Endothelial cell of umbilical vein (primary cell): ENCODE measurements at regions not wholly inside any gene's neighbourhood (a gene's known extent, or its start where the extent isn't known, plus 50 kb on each side); places are given as distances from the start of the nearest gene placed in this dataset.

Experiments used
- BruUV-seq: library from RNA; stranded (reverse); fragments of 400-500 nt; replicated peaks from 2 replicates; lab custom pipeline; 2021; lab: Mats Ljungman, UMichigan
- CTCF ChIA-PET: fragments of 300-600, 350-600 bp; sonication (Branson Sonifier 250); formaldehyde crosslinking; loops from one replicate; lab custom pipeline; 2021; ENCODE audit warnings: antibody characterized with exemption, inconsistent platforms; lab: Charles Lee
- POLR2A ChIA-PET: fragments of 300-600, 350-600 bp; sonication (Branson Sonifier 250); formaldehyde crosslinking; loops from one replicate; lab custom pipeline; 2021; ENCODE audit warnings: antibody characterized with exemption, inconsistent platforms; lab: Charles Lee
- DNase-seq: peaks from one replicate; pipeline ENCODE4 v3.0.0-alpha.2; 2011; ENCODE audit warnings: low read depth, low spot score
- FAIRE-seq: peaks from 2 replicates; lab custom pipeline; 2011; peaks lifted over from hg19 to GRCh38; lab: Jason Lieb, UNC
- H2AFZ ChIP-seq: 2 replicates; pipeline ENCODE4 v1.6.0; 2012; ENCODE audit warnings: low read depth, low read length, control low read depth, inconsistent platforms
- H3K27ac ChIP-seq: 2 replicates; pipeline ENCODE4 v1.5.1; 2011; ENCODE audit warnings: low read depth, mild to moderate bottlenecking, control low read depth, low read length, moderate library complexity; ENCODE audit not compliant: insufficient read depth
- H3K27me3 ChIP-seq, 2 experiments: 2 replicates each; pipeline versions ENCODE4 v1.6.0 to v1.6.1; 2011; ENCODE audit warnings: low read length in 2 of 2, mixed read lengths in 1 of 2; ENCODE audit not compliant: control insufficient read depth in 2 of 2, insufficient read depth in 2 of 2
- H3K36me3 ChIP-seq, 2 experiments: 2 replicates in 1 of 2; 3 replicates in 1 of 2; pipeline ENCODE4 v1.5.1; 2011; ENCODE audit warnings: low read length in 2 of 2, mild to moderate bottlenecking in 1 of 2, moderate library complexity in 1 of 2; ENCODE audit not compliant: control insufficient read depth in 2 of 2, insufficient read depth in 2 of 2; ENCODE audit errors: extremely low read depth in 1 of 2
- H3K4me1 ChIP-seq: 3 replicates; pipeline ENCODE4 v1.5.1; 2011; ENCODE audit warnings: mild to moderate bottlenecking, low read length; ENCODE audit not compliant: control insufficient read depth, insufficient read depth; ENCODE audit errors: extremely low read depth
- H3K4me2 ChIP-seq: 2 replicates; pipeline ENCODE4 v1.6.1; 2011; ENCODE audit warnings: low read length, control low read depth, mixed read lengths; ENCODE audit not compliant: insufficient read depth
- H3K4me3 ChIP-seq, 3 experiments: fragments of 200-600 bp in 1 of 3; sonication (generic), shearing (Covaris generic) in 1 of 3; replicated peaks in 1 of 3; 2 replicates each; pipeline ENCODE4 v1.5.1; 2011 to 2016; ENCODE audit warnings: control low read depth in 3 of 3, low read length in 3 of 3, mild to moderate bottlenecking in 2 of 3, inconsistent platforms in 1 of 3, low read depth in 1 of 3, moderate library complexity in 1 of 3; ENCODE audit not compliant: insufficient read depth in 1 of 3
- H3K79me2 ChIP-seq: 2 replicates; pipeline ENCODE4 v1.6.0; 2012; ENCODE audit warnings: low read length, inconsistent platforms; ENCODE audit not compliant: control insufficient read depth, insufficient read depth
- H3K9ac ChIP-seq: replicated peaks from 2 replicates; pipeline ENCODE3; 2011; ENCODE audit warnings: low read length, control low read depth; ENCODE audit not compliant: insufficient read depth; ENCODE audit errors: extremely low read depth
- H3K9me1 ChIP-seq: replicated peaks from 3 replicates; pipeline ENCODE4 v1.6.0; 2011; ENCODE audit warnings: mild to moderate bottlenecking, low read length; ENCODE audit not compliant: control insufficient read depth, insufficient read depth; ENCODE audit errors: extremely low read depth
- H3K9me3 ChIP-seq: replicated peaks from 2 replicates; pipeline ENCODE4 v1.5.1; 2012; ENCODE audit warnings: low read length, inconsistent platforms; ENCODE audit not compliant: control insufficient read depth, insufficient read depth
- H4K20me1 ChIP-seq: replicated peaks from 2 replicates; pipeline ENCODE3; 2011; ENCODE audit warnings: mild to moderate bottlenecking, low read length; ENCODE audit not compliant: control insufficient read depth, insufficient read depth; ENCODE audit errors: extremely low read depth
- CTCF ChIP-seq, 2 donors: IDR thresholded peaks; 1 replicate in 1 of 2; 2 replicates in 1 of 2; pipeline ENCODE4 v1.5.1; 2011; ENCODE audit warnings: low read length in 2 of 2, mild to moderate bottlenecking in 2 of 2, moderate library complexity in 2 of 2, control low read depth in 1 of 2, inconsistent platforms in 1 of 2, low read depth in 1 of 2; ENCODE audit not compliant: insufficient read depth in 1 of 2; ENCODE audit errors: extremely low read depth in 1 of 2
- EZH2 ChIP-seq: IDR thresholded peaks from 2 replicates; pipeline ENCODE4 v1.6.1; 2012; ENCODE audit warnings: borderline replicate concordance, low read depth, mild to moderate bottlenecking, moderate library complexity, low read length, inconsistent platforms; ENCODE audit not compliant: severe bottlenecking
- FOS ChIP-seq: IDR thresholded peaks from 2 replicates; pipeline ENCODE4 v1.6.1; 2011; ENCODE audit warnings: mild to moderate bottlenecking, low read length, moderate library complexity, borderline replicate concordance; ENCODE audit not compliant: insufficient read depth
- GATA2 ChIP-seq: IDR thresholded peaks from 2 replicates; pipeline ENCODE4 v1.7.0; 2011; ENCODE audit warnings: low read depth, mild to moderate bottlenecking, moderate library complexity, mixed read lengths, low read length; ENCODE audit not compliant: insufficient read length, insufficient read depth
- JUN ChIP-seq: IDR thresholded peaks from 2 replicates; pipeline ENCODE4 v1.6.1; 2011; ENCODE audit warnings: borderline replicate concordance, low read depth; ENCODE audit not compliant: insufficient read length, insufficient read depth
- MAX ChIP-seq: IDR thresholded peaks from 2 replicates; pipeline ENCODE4 v1.6.1; 2011; ENCODE audit not compliant: insufficient read depth, insufficient read length
- MYC ChIP-seq: IDR thresholded peaks from one replicate; pipeline ENCODE4 v1.6.1; 2011; ENCODE audit warnings: mild to moderate bottlenecking, low read depth, low read length
- POLR2A ChIP-seq: IDR thresholded peaks from 2 replicates; pipeline ENCODE4 v1.6.1; 2012; ENCODE audit warnings: low read depth, mild to moderate bottlenecking, control low read depth, low read length
- POLR2AphosphoS5 ChIP-seq: IDR thresholded peaks from 2 replicates; pipeline ENCODE4 v1.6.1; 2012; ENCODE audit warnings: low read depth, mild to moderate bottlenecking, control low read depth, low read length, moderate library complexity; ENCODE audit not compliant: insufficient read depth
- dilution Hi-C: fragments of 300-500 bp; cut with MboI; formaldehyde crosslinking; loops from one replicate; pipeline ENCODE4 v1.15.0; 2019; ENCODE audit warnings: low sequenced_read_pairs; ENCODE audit not compliant: extremely low pct_ligation_motif_present
- intact Hi-C: fragments of 100-400 bp; cut with micrococcal nuclease; formaldehyde crosslinking; loops from one replicate; pipeline ENCODE4 v1.10.0; 2022

- H3K36me3 ChIP-seq: no peaks in the 10 kb centered on the region
- no peak for TF ChIP-seq MYC
- intact Hi-C loops (no loop called here), dilution Hi-C loops (no loop called here)
- H3K4me1 ChIP-seq: no peaks in the 10 kb centered on the region
- DNase-seq (no peak), FAIRE-seq (no peak)
- H3K4me2 ChIP-seq: no peak overlapping the region
- H3K9me3 ChIP-seq: no peaks in the 10 kb centered on the region
- ChIA-PET CTCF (no interaction called here), POLR2A (no interaction called here)
- H3K4me3 ChIP-seq: no peak overlapping the region
- H3K27ac ChIP-seq: no peak overlapping the region
- BruUV-seq: no TSS peak
- H3K79me2 ChIP-seq: no peaks in the 10 kb centered on the region
- H3K9ac ChIP-seq: no peak overlapping the region
- H3K27me3 ChIP-seq: no peaks in the 10 kb centered on the region
- H4K20me1 ChIP-seq: no peaks in the 10 kb centered on the region
- H3K9me1 ChIP-seq: no peaks in the 10 kb centered on the region
- H2AFZ ChIP-seq: no peak overlapping the region
These were observed 562.7 kb downstream of the PPARGC1A start for GRCh38 chr4:23327120-23327519.

- no peaks in the 10 kb centered on the region for H3K9me1 ChIP-seq
- no peak overlapping the region for H3K9ac ChIP-seq
- DNase-seq (no peak), FAIRE-seq (no peak)
- TF ChIP-seq MYC: no peak
- TF ChIP-seq GATA2: no peak
- TF ChIP-seq JUN: no peak
- no peak for TF ChIP-seq EZH2
- no peak for TF ChIP-seq POLR2AphosphoS5
- no peak for TF ChIP-seq CTCF (IDR thresholded peaks at IDR 0.05; ENCODE audit: extremely low read depth in 1 of 2, insufficient read depth in 1 of 2, low read depth in 1 of 2, low read length in 2 of 2)
- TF ChIP-seq MAX: no peak
- no peak for TF ChIP-seq POLR2A
- TF ChIP-seq FOS: no peak
- BruUV-seq: no TSS peak
- H4K20me1 ChIP-seq: no peaks in the 10 kb centered on the region
- intact Hi-C loops (no loop called here), dilution Hi-C loops (no loop called here)
- no peaks in the 10 kb centered on the region for H3K4me1 ChIP-seq
- POLR2A ChIA-PET: no interaction called here
- H3K27ac ChIP-seq: no peak overlapping the region
- no peaks in the 10 kb centered on the region for H3K27me3 ChIP-seq
- no peak overlapping the region for H3K4me2 ChIP-seq
- no peak overlapping the region for H3K4me3 ChIP-seq
- no peaks in the 10 kb centered on the region for H3K36me3 ChIP-seq
- H2AFZ ChIP-seq: no peak overlapping the region
- no peaks in the 10 kb centered on the region for H3K79me2 ChIP-seq
- no peaks in the 10 kb centered on the region for H3K9me3 ChIP-seq
- CTCF ChIA-PET: no interaction called here
These were observed 565.7 kb downstream of the PPARGC1A start for GRCh38 chr4:23324021-23324690.
